ENCODE measurements at regions not wholly inside any gene's neighbourhood (a gene's known extent, or its start where the extent isn't known, plus 50 kb on each side); places are given as distances from the start of the nearest gene placed in this dataset.

- no peak overlapping the region for H3K4me3 ChIP-seq (ENCODE audit: low read depth, low read length)
Measured at GRCh38 chr6:14913931-14914330, 331.9 kb upstream of the JARID2 start.

DNA sequence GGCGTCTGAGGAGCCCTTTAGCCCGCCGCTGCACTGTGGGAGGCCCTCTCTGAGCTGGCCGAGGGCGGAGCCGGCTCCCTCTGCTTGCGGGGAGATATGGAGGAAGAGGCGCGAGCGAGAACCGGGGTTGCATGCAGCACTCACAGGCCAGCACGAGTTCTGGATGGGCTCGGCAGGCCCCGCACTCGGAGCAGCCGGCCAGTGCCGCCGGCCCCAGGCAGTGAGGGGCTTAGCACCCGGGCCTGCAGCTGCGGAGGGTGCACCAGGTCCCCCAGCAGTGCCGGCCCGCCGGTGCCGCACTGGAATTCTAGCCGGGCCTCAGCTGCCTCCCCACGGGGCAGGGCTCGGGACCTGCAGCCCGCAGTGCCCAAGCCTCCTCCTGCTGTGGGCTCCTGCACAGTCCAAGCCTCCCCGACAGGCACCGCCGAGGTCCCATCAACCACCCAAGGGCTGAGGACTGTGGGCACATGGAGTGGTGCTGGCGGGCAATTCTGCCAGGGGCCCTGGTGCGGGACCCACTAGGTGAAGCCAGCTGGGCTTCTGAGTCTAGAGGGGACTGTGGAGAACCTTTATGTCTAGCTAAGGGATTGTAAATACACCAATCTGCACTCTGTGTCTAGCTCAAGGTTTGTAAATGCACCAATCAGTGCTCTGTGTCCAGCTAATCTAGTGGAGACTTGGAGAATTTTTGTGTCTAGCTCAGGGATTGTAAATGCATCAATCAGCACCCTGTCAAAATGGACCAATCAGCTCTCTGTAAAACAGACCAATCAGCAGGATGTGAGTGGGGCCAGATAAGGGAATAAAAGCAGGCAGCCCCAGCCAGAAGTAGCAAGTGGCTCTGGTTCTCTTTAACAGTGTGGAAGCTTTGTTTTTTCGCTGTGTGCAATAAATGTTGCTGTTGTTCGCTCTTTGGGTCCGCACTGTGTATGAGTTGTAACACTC is 329.7 kb upstream of the JARID2 start:
- H3K4me3 ChIP-seq (ENCODE audit: low read depth, low read length): no peak overlapping the region

DNA sequence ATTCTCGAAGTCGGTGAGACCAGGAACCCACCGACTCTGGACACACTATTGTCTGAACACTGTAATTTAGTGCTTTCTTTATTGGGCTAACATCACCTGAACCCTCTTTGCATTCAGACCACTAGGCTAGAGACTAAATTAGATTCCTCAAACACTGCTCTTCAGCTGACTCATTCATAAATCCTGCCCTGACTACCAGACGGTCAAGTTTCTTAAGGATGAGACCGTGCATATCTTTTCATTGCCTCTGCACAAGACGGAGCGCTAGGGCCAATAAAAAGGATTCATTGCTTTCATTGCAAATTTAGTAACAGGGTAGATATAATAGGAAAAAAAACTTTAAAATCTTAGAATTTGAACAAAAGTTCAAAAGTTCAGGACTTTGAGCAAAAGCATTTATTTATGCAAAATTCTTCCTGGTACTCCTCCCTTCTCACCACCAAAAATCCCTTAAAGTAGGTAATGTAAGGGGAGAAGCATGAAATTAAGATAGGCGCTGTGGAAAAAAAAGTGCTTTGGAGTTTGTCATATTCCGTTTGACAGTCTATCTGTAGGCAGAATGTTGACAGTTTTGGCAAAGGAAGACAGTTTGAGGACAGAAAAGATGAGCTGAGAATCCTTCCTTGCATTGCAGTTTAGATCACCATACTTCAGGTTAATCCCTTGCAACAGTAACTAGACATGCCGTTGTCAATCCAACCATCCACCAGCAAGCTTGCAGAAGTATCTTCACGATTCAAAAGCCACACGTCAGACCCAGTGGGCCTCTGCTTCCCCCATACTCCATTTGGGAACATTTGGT is 328.6 kb upstream of the JARID2 start:
- H3K4me3 ChIP-seq (ENCODE audit: low read depth, low read length): no peak overlapping the region

DNA sequence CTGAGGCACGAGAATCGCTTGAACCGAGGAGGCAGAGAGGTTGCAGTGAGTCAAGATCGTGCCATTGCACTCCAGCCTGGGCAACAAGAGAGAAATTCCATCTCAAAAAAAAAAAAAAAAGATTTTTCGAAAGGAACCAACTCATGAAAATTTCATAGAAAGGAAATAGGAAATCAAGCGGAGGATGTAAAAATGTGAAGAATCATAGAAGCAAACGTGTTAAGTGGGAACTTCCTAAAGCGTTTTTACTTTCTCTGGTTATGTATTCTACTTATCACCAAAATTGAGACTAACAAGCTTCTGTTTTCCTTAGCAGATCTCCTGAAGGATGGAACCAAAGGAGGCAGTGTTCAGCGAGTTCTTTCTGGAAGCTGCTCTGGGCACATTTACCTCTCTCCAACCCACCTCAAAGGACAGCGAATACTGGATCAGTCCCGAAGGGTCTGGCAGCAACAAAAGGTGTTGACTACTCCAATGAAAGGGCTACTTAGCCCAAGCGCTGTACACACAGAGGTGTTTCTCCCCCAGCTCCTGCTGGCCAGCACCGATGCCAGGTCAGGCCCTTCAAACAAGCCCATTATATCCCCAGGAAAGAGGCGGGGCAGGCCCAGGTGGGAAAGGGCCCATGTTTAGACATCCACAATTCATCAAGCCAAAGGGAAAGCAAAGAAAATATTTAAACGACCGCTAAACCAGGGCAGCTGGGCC is 327.5 kb upstream of the JARID2 start:
- no peak overlapping the region for H3K4me3 ChIP-seq (ENCODE audit: low read depth, low read length)

DNA sequence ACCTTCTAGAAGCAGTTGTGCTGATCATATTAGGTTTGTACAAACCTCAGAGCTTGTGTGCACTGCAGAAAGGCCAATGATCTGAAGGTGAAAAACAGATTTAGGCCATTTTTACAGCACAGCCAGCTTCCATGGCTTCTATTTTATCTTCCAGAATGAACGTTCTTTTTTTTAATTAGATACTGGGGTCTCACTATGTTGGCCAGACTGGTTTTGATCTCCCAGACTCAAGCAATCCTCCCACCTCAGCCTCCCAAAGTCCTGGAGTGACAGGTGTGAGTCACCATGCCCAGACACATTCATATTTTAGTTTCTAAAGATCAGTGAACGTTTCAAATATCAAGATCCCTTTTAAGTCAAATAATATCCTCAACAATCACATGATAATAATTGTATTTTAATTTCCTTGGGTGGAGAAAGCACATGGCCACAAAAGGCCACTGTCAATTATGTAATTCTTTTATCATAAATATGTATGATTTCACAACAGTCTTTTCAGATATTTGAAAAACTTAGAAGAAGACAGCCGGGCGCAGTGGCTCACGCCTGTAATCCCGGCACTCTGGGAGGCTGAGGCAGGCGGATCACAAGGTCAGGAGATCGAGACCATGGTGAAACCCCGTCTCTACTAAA is 326.7 kb upstream of the JARID2 start:
- no peak overlapping the region for H3K4me3 ChIP-seq (ENCODE audit: low read depth, low read length)

DNA sequence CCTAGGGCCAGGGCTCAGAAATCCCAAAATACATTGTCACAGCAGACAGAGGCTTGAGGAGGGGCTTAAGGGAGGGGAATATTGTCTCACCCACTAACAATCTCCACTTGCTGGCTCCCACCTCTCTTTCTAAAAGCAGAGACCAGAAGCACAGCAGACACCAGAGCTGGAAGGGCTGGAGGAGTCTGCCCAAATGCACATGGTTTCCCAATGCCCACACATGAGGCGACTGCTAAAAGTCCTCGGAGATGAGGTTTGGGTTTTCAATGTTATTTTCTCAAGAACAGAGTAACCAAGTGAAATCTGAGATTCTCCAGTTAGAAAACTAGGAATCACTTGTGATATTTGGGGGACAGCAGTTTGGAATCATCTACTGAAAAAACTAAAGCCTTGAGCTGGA is 325.6 kb upstream of the JARID2 start:
- H3K4me3 ChIP-seq (ENCODE audit: low read depth, low read length): no peak overlapping the region

GRCh38 chr6:14921170-14921569 is 324.7 kb upstream of the JARID2 start:
- H3K4me3 ChIP-seq (ENCODE audit: low read depth, low read length): no peak overlapping the region

DNA sequence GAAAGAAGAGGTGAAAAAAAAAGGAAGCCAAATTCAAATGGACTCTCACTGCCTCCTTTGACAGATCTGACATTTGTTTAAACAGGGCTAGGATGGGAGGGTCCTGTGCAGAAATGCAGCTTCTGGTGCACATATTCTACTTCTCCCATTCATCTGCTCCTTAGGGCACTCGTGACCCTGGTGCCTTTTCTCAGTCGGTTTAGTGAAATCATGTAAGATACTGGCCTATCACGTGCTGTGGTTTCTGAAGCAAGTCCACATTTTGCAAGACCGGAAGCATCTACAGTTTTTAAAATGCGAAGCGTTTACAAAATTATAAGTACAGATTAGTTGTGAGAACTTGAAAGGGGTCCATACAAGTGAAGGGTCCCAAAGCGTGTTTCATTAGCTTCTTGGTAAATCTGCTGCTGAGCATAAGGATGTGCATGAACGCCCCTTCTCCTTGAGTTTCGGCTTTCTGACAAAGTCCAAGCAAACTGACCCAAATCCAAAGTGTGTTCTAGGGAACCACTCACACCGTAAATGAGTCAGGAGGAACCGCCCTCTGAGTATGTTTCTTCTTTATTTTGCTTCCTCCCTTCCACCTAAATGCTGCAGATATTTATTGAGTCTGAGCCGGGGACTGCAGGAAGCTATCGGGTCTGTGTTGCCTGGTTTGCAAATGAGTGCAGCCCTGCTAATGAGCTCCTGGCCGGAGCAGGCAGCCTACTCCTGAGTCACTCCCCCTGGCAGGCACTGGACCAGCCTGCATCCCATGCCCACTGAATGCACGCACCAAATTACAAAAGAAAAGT is 323.8 kb upstream of the JARID2 start:
- no peak overlapping the region for H3K4me3 ChIP-seq (ENCODE audit: low read depth, low read length)

DNA sequence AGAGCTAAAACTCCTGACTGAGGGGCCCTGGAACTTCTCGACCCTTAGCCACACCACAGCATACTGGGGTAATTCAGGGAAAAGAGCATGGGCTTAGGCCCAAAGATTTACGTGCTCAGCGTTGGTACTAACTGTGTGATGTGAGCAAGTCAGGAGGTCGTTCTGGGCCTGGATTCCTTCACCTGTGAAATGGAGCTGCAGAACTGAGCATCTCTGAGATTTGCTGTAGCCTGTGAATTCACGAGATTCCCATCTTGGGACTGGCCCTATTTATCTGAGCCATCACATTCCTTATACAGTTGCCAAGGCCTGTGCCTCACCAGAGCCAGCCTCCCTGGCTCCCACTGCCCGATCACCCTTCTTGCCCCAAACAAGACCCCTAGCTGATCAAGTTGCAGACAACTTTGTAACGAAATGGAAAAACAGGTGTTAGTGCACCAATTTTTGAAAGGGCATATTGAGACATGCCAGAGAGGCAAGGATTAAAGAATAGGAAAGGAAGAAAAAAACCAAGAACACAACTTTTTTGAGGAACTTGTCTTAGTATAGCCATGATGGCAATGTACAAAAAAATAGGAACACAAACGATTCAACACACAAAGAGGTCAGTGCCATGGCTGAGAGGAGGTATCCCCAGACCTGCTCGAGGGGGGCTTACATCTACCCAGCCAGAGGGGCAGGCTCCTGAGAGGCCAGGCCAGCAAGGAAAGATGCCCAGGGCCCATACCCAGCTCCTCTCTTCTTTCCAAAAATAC is 323.0 kb upstream of the JARID2 start:
- H3K4me3 ChIP-seq (ENCODE audit: low read depth, low read length): no peak overlapping the region

GRCh38 chr6:14924126-14925024 is 321.5 kb upstream of the JARID2 start:
- H3K4me3 ChIP-seq (ENCODE audit: low read depth, low read length): no peak overlapping the region

GRCh38 chr6:14925025-14925698 is 320.7 kb upstream of the JARID2 start:
- no peak overlapping the region for H3K4me3 ChIP-seq (ENCODE audit: low read depth, low read length)

DNA sequence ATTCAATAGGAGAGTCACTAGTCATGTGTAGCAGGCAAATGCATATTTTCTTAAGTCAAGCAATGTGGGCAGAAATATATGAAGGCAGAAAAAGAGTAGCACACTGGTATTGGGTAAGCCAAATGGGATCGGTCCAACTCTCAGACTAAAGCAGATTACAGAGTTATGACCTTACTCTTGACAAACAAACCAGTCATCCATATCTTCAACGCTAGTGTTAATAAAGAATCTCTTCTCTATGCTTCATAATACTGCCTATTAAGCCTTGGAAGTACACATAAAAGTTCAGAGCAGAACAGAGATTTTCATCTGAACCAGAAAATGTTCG is 320.2 kb upstream of the JARID2 start:
- no peak overlapping the region for H3K4me3 ChIP-seq (ENCODE audit: low read depth, low read length)

DNA sequence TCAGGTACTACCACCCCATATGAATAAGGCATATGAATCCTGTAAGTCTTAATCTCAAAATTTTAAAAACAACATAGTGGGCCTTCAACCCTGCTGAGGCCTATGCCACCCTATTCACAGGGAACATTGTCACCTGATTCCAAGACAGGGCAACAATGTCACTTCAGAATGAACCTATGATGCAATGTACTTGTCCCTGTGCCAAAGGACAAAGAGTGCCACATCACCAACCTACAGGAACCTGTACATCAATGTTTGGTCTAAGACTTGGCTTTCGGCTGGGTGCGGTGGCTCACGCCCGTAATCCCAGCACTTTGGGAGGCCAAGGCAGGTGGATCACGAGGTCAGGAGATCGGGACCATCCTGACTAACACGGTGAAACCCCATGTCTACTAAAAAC is 318.5 kb upstream of the JARID2 start:
- H3K4me3 ChIP-seq (ENCODE audit: low read depth, low read length): no peak overlapping the region

DNA sequence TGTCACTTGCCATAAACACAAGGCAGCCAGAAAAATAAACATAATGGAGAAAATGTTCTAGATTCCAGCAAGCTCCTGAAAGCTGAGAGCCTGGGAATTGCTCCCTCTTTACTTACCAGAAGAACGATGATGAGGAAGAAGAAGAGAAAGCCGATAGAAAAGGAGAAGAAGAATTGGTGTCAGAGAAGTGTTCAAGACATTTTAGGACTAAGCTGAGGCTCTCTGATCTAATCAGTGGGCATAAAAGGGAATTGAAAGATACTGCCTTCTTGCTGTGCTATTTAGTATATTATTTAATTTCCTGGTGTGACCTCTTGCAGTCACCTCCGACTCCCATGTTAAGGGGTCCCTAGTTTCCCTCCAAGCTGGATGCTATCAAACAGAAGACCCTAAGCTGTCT is 316.6 kb upstream of the JARID2 start:
- H3K4me3 ChIP-seq (ENCODE audit: low read depth, low read length): no peak overlapping the region

DNA sequence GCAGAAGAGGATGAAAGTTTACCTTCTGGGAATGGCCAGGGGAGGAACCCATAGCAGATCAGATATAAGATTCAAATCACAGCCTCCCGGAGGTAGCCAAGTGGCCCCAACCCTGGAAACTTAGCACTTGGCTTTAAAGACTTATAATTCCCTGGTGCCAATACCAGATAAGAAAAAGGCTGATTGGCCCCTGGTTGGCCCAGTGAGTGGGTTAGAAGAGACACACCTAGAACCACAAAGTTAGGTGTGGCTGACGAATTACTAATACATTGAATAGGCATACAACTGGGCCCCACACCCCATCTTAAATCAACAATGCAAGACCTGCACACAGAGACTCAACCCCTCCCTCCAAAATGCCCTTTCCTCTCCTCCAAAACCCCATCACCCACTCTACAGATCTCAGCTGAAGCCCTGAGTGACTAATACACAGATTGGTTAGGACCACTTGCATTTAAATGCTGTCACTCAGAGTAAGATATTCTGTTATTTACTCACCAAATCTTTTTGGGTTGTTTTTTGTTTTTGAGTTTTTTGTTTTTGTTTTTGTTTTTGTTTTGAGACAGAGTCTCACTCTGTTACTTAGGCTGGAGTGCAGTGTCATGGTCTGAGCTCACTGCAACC is 315.4 kb upstream of the JARID2 start:
- H3K4me3 ChIP-seq (ENCODE audit: low read depth, low read length): no peak overlapping the region

GRCh38 chr6:14932485-14933182 is 313.2 kb upstream of the JARID2 start:
- no peak overlapping the region for H3K4me3 ChIP-seq (ENCODE audit: low read depth, low read length)

- H3K4me3 ChIP-seq (ENCODE audit: low read depth, low read length): no peak overlapping the region
Measured at GRCh38 chr6:14933183-14933544, 312.7 kb upstream of the JARID2 start.

Measured in iPS-11a (cell line).